HepG2 (cell line): ENCODE measurements at regions not wholly inside any gene's neighbourhood (a gene's known extent, or its start where the extent isn't known, plus 50 kb on each side); places are given as distances from the start of the nearest gene placed in this dataset.

Experiments
- ATAC-seq: fragments of 200-7000 bp; cut with Tn5 transposase; 3 replicates; pipeline ENCODE4 v1.9.1; 2020; ENCODE audit warnings: mild to moderate bottlenecking, moderate library complexity
- BruUV-seq: library from RNA; stranded (reverse); fragments of 400-500 nt; replicated peaks from 2 replicates; lab custom pipeline; 2021; lab: Mats Ljungman, UMichigan
- CTCF ChIA-PET: fragments of 300-600 bp; formaldehyde crosslinking; extraction: SDS; loops from one replicate; lab custom pipeline; 2021; ENCODE audit warnings: low total read pairs, inconsistent platforms, low intra/inter-chr PET ratio; lab: Yijun Ruan, JAX
- POLR2A ChIA-PET: fragments of 350-600 bp; sonication (Branson Sonifier 250); formaldehyde crosslinking; loops from one replicate; lab custom pipeline; 2020; ENCODE audit warnings: antibody characterized with exemption, inconsistent platforms; lab: Yijun Ruan, JAX
- DNase-seq: peaks from one replicate; pipeline ENCODE4 v3.0.0-alpha.2; 2015; ENCODE audit warnings: low spot score
- FAIRE-seq: peaks from 3 replicates; lab custom pipeline; 2011; peaks lifted over from hg19 to GRCh38; lab: Jason Lieb, UNC
- H2AFZ ChIP-seq: one replicate; pipeline ENCODE4 v1.6.1; 2011; ENCODE audit warnings: low read length, inconsistent platforms
- H3K27ac ChIP-seq: fragments of 300-600 bp; 3 replicates; pipeline ENCODE4 v1.8.0; 2011; ENCODE audit warnings: mixed run types, mild to moderate bottlenecking, mixed read lengths, low read length, inconsistent platforms; ENCODE audit not compliant: insufficient read depth; ENCODE audit errors: extremely low read length
- H3K27me3 ChIP-seq, 2 experiments: fragments of 200-600 bp in 1 of 2; 2 replicates in 1 of 2; 3 replicates in 1 of 2; pipeline versions ENCODE4 v1.6.0 to v1.8.0; 2011; ENCODE audit warnings: low read length in 2 of 2, mild to moderate bottlenecking in 2 of 2, moderate library complexity in 2 of 2, inconsistent platforms in 1 of 2; ENCODE audit not compliant: insufficient read depth in 2 of 2, control insufficient read depth in 1 of 2
- H3K36me3 ChIP-seq, 2 experiments: fragments of 200-600 bp in 1 of 2; replicated peaks in 1 of 2; 2 replicates in 1 of 2; 3 replicates in 1 of 2; pipeline versions ENCODE4 v1.5.1 to v1.8.0; 2011; ENCODE audit warnings: low read length in 2 of 2, inconsistent platforms in 1 of 2; ENCODE audit not compliant: insufficient read depth in 2 of 2, control insufficient read depth in 1 of 2
- H3K4me1 ChIP-seq: 2 replicates; pipeline ENCODE4 v1.5.1; 2012; ENCODE audit warnings: low read length, inconsistent platforms; ENCODE audit not compliant: insufficient read depth
- H3K4me2 ChIP-seq: 2 replicates; pipeline ENCODE4 v1.6.0; 2011; ENCODE audit warnings: low read depth, low read length, inconsistent platforms
- H3K4me3 ChIP-seq, 3 experiments: fragments of 200-600 bp in 1 of 3; sonication (generic), shearing (Covaris generic) in 1 of 3; replicated peaks in 1 of 3; 2 replicates each; pipeline ENCODE4 v1.5.1; 2011 to 2016; ENCODE audit warnings: low read length in 3 of 3, inconsistent platforms in 2 of 3, low read depth in 2 of 3, mild to moderate bottlenecking in 2 of 3, control low read depth in 1 of 3, mixed read lengths in 1 of 3; ENCODE audit not compliant: insufficient read depth in 1 of 3
- H3K79me2 ChIP-seq: one replicate; pipeline ENCODE4 v1.6.1; 2011; ENCODE audit warnings: low read length, inconsistent platforms; ENCODE audit not compliant: insufficient read depth
- H3K9ac ChIP-seq: 2 replicates; pipeline ENCODE4 v1.6.0; 2011; ENCODE audit warnings: mild to moderate bottlenecking, low read depth, low read length, inconsistent platforms; ENCODE audit not compliant: insufficient read depth
- H3K9me3 ChIP-seq: 2 replicates; pipeline ENCODE4 v1.5.1; 2012; ENCODE audit warnings: mild to moderate bottlenecking, low read length
- H4K20me1 ChIP-seq: 2 replicates; pipeline ENCODE4 v1.6.0; 2011; ENCODE audit warnings: inconsistent platforms, mild to moderate bottlenecking, low read length, moderate library complexity; ENCODE audit not compliant: insufficient read depth
- AHR ChIP-seq: IDR thresholded peaks from 2 replicates; pipeline ENCODE4 v1.6.1; 2018; ENCODE audit warnings: missing genetic modification reagents, missing compliant biosample characterization
- DBP ChIP-seq: sonication (generic); formaldehyde crosslinking; IDR thresholded peaks from 2 replicates; pipeline ENCODE4 v1.4.0; 2020; ENCODE audit warnings: missing genetic modification reagents; ENCODE audit errors: not compliant biosample characterization
- FUBP1 ChIP-seq: sonication (generic); formaldehyde crosslinking; IDR thresholded peaks from 2 replicates; pipeline ENCODE4 v1.5.1; 2020; ENCODE audit warnings: missing genetic modification reagents, mild to moderate bottlenecking, borderline replicate concordance
- HOXD1 ChIP-seq: sonication (generic); formaldehyde crosslinking; IDR thresholded peaks from 2 replicates; pipeline ENCODE4 v1.5.0; 2020; ENCODE audit warnings: missing genetic modification reagents
- SETDB1 ChIP-seq: sonication (generic); formaldehyde crosslinking; IDR thresholded peaks from 2 replicates; pipeline ENCODE4 v1.5.1; 2020; ENCODE audit warnings: missing genetic modification reagents, mild to moderate bottlenecking, borderline replicate concordance
- SP4 ChIP-seq: sonication (generic); formaldehyde crosslinking; IDR thresholded peaks from 2 replicates; pipeline ENCODE4 v1.8.1; 2023; ENCODE audit warnings: mild to moderate bottlenecking, missing genetic modification reagents
- TEAD2 ChIP-seq: sonication (generic); formaldehyde crosslinking; IDR thresholded peaks from 2 replicates; pipeline ENCODE4 v1.9.0; 2021; ENCODE audit warnings: missing genetic modification reagents
- TRIM22 ChIP-seq: fragments of 450-650 bp; IDR thresholded peaks from 2 replicates; pipeline ENCODE4 v1.6.1; 2017
- WGBS: methylation state at CpG from one replicate; pipeline ENCODE4 v1.1.6; 2017; ENCODE audit warnings: low lambda C conversion rate; 5-methylcytosine and 5-hydroxymethylcytosine counted together
- in situ Hi-C: cut with HindIII; loops from 2 replicates; pipeline ENCODE4 v1.10.0; 2017; ENCODE audit warnings: low pct_unique_long_range_greater_than_20kb; ENCODE audit not compliant: extremely low pct_ligation_motif_present
- intact Hi-C: fragments of 100-400 bp; cut with micrococcal nuclease; formaldehyde crosslinking; loops from one replicate; pipeline ENCODE4 v1.10.0; 2022; ENCODE audit not compliant: unreplicated experiment

- Histone ChIP-seq H3K4me2 (no peak overlapping the region), H3K36me3 (no peaks in the 10 kb centered on the region), H3K9ac (no peak overlapping the region), H3K27ac (no peak overlapping the region), H3K79me2 (no peaks in the 10 kb centered on the region), H3K9me3 (no peaks in the 10 kb centered on the region; the same call in 1 of the 2 replicates), H4K20me1 (no peaks in the 10 kb centered on the region), H3K4me3 (no peak overlapping the region), H3K27me3 (peaks cover 3 to 23% of the 10 kb centered on the region in 2 experiments; a peak in 2 of 5 replicates), H2AFZ (no peak overlapping the region), H3K4me1 (no peaks in the 10 kb centered on the region)
- intact Hi-C loops (no loop called here), in situ Hi-C loops (no loop called here)
- WGBS = 21% methylated on average over 12 of the region's 12 CpGs
- no peak for FAIRE-seq
- POLR2A ChIA-PET = no interaction called here
- CTCF ChIA-PET = no interaction called here
- ATAC-seq = no peak
- BruUV-seq = no TSS peak
- TF ChIP-seq SETDB1 (CRISPR knock-in tag) (no peak), AHR (CRISPR knock-in tag) (no peak), TEAD2 (CRISPR knock-in tag) (no peak), TRIM22 (no peak), DBP (CRISPR knock-in tag) (no peak), SP4 (CRISPR knock-in tag) (no peak), FUBP1 (no peak), HOXD1 (CRISPR knock-in tag) (no peak)
- DNase-seq = no peak
These were observed 189.0 kb upstream of the SOX1 start for GRCh38 chr13:111877906-111878305.
